ENCODE measurements at regions not wholly inside any gene's neighbourhood (a gene's known extent, or its start where the extent isn't known, plus 50 kb on each side); places are given as distances from the start of the nearest gene placed in this dataset.

DNA sequence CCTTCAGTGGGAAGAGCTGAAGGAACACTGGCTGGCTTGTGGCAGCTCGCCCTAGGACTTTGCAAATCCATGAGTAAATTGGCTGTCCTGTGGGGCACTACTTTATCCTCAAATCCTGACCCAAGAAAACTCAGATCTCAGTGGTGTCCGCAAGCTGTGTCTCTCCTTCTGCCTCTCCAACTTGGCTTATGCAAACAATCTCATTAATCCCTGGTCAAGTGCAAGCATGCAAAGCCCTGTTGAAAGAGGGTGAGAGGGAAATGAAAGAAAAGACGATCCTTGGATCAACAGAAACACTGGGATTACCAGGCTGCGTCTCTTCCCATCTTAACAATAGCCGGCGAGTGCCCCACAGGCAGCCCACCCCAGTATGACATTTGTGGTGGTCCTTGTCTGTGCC, 901.6 kb downstream of the BCL11B start:
- DNase-seq = no peak

DNA sequence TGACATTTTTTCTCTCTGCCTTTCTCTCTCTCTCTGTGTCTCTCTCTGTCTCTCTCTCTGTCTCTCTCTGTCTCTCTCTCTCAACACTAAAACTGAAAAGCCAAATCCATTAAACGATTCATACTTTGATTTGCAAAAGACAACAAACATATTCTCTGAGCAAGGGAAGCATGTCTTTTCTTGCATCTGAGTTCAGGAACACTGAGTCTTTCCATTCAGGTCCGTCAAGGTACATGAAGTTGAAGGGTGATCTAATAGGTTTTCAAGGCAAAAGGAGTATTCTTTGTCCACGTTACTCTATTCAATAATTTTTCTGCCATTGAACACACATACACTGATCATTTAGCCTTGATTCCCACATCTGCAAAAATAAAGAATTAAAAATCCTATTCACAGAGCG, 900.9 kb downstream of the BCL11B start:
- no peak for DNase-seq

DNA sequence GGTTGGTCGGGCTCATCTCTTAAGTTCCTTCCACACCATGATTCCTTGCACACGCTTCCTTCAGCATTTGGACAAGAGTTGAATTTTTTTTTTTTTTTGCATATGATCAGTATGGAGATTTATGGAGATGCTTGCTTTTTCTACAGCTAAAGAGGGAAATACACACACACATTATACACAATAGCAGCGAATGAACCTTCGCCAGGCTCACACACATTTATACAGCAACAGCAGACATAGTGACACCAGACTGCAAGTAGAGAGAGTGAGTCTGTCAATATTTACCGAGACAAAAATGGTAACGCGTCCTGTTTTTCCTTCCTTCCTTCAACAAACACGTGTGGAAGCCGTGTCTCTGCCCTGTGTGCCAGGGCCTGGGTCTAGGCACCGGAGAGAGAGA, 897.9 kb downstream of the BCL11B start:
- no peak for DNase-seq

DNA sequence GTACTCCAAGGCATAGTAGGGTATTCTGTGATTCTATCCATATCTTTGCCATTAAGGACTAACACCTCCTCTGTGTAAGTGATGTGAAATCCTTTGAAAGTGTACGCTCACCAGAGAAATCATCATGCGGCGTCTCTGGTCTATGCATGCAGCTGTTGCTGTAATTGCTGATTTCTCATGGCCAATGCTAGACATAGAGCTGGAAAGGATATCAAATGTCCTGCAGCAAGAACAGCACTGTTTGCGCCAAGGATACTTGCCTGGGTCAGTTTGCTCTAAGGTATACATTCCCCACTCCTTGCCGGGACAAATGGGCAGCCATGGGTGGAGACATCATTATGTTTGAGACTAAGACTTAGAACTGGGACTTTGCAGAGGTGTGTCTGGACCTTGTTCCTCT, 896.4 kb downstream of the BCL11B start:
- DNase-seq = no peak

DNA sequence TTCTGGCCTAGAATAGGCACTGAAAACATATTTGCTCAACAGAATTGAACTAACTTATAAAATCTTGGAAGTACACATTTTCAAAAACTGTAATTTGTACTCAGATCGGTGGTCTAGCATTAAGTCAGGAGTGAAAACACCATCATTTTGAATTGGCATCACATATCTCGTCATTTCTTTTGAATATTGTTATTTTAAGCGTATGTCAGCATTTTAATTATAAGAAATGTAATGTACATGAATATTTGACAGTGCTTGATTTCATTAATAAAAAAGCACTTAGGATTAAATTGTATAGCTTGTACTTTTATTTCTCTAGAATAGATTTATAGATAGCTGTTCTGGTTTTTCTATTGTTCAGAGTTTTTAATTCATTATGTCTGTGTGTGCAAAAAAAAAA, 892.2 kb downstream of the BCL11B start:
- no peak for DNase-seq

DNA sequence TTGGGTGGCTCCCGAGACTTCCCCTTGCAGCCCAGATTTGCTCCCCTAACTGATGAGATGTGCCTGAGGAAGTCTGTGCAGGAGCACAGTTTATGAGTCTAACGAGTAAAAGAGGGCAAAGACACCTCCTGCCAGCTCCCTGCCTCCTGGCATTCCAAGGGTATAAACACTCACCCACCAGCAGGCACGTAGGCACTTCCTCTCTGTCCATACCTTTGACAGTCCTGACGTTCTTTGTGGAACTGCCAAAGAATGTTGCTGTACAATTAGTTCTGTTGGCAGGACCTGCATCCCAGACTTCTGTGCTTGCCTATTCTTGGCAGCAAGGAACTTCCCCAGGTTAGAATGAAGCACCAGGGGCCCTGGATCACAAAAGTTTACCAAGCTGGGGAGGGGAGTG, 889.3 kb downstream of the BCL11B start:
- DNase-seq = no peak

DNA sequence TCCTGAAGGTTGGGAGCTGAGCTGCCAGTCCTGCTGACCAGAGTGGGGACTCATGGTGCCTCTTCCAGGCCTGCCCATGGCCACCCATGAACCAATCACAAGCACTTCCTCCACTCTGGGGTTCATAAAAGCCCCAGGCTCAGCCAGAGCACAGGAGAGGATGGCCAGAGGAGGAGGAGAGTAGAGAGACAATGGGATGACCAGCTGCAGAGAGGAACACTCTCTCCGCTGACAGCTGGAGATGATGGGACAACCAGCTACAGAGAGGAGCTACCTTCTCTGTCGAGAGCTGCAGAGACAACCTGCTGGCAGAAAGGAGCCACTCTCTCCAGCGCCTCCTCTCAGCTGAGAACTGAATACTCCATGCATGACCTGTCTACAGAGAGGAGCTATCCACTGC, 886.1 kb downstream of the BCL11B start:
- DNase-seq = no peak

DNA sequence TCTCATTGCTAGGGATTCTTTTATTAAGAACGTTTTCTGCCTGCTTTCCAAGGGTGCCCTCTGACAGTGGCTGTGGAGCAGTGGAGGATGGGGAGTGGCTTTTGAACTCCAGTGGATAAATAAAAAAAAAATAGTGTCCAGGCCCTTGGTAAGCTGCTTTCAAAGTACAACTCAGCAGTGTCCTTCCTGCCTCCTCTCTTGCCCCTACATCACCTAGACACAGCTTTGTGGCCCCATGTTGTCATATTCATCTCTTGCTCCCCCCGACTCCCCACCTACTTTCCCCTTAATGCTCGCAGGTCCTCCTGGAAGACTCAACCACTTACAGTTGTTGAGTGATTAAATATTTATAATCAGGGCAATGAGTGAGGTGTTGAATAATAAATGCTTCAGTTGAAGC, 880.9 kb downstream of the BCL11B start:
- DNase-seq = no peak

DNA sequence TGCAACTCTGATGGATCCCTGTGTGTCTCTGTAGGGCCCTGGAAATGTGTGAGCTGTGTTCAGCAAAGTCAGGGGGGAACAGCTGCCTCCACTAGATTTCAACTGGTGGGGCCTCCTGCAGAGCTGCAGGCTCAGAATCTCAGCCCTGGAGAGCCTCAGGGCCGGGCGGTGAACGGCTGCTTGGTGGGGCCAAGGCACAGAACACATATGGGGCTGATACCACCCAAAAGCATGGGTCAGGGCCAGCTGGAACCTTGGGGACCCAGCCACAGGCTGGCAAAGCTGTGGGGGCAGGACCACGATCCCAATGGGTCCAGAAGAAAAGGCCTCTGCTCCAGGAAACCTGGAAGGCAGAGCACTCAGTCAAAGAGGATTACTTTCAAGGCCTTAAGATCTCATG, 878.5 kb downstream of the BCL11B start:
- DNase-seq = no peak

DNA sequence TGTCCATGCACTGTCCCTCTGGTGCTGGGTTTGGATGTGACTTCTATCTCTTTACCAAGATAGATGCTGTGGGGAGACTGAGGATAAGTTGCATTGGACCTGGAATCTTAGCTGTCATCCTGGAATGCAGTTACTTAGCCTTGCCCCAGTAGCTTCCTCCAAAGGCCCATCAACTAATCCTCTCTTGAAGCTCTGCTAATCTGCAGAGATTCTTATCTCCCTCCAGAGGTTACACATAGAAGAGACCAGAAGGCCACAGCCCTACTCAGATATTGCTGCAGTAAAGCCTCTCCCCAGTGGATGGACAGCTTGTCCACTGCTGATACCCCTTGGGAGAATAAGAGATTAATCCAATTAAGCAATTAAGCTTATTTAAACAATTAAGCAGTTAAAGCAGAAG, 867.2 kb downstream of the BCL11B start:
- no peak for DNase-seq

DNA sequence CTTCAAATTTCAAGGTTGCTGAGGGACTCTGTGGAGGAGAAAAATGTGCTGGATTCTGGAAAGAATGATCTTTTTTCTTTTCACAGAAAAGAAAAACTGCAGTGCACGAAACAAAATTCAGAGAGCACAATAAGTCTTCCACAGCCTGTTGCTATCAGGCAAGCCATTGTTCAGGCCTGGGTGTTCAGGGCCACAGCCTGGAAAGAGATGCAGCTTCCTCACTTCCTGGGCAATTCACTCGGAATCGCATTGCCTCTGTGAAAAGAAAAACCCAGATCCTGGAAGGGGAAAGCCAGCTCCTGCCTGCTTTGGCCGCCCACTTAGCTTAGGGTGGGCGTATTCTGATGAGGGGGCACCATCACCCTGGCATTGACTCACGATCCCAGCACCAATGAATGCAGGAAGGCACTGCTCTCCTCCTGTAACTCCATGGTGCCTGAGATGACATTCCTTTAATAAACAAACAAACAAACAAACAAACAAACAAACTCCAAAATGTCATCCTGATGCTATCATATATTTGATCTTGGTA, 863.9 kb downstream of the BCL11B start:
- no peak for DNase-seq

DNA sequence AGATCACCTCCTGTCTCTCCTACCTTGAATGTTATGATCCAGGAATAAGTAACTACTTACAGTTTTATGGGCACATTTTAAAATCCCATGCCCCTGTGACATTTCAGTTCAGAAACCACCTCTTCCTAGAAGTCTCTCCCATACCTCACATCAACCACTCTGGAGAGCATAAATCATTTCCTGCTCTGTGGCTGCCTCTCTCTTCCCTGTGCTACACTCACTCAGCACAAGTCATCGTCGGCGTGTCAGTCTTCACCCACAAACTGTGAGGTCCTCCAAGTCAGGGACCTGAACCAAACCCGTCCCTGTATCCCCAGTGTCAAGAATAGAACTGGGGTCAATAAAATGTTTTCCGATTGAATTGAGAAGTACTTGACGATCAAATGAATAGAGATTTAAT, 863.3 kb downstream of the BCL11B start:
- no peak for DNase-seq

DNA sequence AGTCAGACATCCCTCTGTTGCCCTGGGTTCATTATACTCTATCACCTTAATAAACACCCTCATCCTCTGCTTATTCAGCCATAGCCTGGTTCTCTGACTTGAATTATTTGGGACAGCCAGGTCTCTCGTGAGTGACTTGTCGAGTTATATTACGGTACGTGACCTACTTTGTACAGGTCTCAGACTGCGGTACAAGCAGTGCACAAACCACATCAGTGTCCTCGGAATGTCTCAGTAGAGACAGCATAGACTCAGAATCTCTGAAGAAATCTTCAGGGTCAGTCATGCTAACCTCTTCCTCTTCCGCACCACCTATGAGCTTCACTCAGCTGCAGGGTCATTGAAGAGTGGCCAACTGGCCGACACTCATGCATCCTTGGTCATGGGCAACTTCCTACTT, 860.8 kb downstream of the BCL11B start:
- DNase-seq = no peak

DNA sequence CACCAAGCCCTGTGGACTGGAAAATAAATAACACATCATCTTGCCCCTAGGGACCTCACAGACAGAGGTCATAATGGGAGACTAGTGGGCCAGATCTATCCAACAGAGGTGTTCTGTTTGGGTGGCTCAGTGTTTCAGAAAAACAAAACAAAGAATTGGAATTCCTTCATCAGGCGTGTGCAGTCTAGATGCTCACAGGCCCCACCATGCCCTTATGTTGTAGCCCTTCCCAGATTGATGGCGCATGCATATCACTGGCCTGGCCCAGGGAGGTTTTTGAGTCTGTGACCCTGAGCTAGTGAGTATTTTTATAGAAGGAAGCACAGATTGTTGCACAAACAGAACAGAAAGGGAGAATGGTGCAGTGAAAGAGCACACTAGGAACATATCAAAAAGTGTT, 859.6 kb downstream of the BCL11B start:
- no peak for DNase-seq

DNA sequence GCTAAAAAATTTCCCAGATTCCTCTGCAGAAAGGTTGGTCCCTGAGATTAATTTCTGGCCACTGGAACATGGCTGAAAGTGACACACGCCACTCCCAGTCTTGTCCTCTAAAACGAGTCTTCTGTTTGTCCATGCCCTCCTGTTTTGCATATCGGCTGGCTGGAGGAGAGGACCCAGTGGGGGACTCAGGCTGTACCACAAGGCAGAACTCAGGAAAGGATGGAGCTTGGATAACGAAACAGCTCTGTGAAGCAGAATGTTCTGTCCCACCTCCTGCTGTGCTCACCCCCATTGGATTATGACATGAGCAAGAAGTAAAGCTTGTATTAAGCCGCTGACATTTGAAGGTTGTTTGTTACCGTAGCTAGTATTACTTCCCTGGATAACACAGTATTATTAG, 856.2 kb downstream of the BCL11B start:
- no peak for DNase-seq

DNA sequence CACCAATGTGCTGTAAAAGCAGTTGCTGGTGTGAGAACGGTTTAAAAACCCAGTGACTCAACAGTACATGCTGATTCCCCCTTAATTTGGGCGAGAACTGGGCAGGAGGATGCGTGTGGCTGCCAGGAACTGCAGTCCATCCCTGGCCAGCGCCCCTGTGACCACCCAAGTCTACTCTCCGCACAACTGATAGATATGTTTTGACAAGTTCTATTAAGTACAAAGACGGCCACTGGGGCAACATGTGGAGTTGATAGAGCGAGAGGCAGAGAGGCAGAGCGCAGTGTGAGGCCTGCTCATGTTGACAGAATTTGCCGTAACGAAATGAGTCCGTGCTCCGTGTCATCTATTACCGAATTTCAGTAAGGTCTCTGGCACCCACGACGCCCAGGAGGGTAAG, 855.0 kb downstream of the BCL11B start:
- no peak for DNase-seq

DNA sequence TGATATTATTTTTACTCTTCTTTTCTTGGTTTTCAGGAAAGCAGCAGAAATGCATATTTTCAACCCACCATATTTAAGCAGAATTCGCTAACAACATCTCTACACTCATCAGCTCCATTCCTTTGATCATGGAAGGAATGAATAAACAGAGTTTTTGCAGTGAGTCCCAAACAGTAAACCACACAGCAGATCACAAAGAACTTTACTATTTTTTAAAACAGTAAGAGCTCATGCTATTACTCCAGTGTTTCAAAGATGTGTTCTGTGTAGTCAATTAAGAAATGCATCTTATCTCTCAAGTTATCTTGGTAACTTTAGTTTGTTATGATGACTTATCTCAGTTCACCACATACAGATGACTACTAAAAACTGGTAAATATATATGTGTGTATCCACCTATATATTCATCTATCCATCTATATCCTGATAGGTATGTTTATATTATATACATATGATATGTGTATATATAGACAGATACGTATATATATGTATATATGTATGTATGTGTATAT, 843.5 kb downstream of the BCL11B start:
- DNase-seq = no peak

DNA sequence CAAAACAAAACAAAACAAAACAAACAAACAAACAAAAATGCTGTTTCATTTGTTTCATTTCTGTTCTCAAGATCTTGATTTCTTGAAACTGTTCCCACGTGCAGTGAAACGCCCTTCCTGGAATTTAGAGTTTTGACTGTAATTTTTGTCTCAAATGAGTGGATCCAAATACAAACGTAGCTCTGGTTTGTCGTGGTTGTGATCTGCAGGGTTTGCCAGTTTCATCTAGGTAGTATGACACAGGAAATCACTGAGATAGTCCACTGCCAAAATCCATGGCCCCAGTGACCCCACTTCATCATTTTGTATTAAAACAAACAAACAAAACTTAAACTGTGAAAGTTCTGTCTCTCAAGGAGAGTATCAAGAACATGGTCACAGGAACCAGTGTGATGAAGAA, 838.6 kb downstream of the BCL11B start:
- no peak for DNase-seq

DNA sequence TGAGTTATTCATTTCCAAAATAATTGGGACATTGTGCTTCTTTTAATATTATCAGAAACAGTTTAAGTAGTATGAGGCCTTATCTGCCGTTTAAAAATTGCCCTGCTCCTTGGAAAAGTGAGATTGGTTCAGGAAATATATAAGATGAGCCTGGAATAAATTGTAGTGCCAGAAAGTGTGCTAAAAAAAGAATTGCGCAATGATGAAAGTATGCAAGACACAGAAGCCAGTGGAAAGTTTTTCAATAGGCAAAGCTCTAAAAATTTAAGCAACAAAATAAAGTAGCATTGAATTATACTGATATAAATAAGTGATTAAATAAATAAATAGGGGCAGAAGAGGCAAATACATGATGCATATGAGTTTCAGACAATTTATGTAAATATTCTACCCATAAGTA, 834.9 kb downstream of the BCL11B start:
- DNase-seq = no peak

DNA sequence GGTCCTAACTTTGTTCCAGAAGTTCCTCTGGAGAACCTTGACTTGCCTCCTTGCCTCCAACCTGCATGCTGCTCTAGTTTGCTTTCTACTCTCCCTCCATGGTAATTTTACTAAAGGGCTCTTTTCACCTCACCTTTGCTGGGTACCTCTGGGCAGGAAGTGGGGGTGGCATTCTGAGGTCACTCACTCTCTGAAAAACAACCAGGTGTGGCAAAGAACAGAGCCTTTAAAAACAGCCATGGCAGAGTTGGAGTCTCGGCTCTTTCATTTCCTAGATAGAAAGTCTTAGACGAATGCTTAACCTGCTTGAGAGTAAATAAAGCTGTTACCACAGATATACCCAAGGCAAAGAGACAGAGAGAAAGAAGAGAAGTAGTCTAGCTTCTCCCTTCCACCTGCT, 827.9 kb downstream of the BCL11B start:
- DNase-seq = no peak

DNA sequence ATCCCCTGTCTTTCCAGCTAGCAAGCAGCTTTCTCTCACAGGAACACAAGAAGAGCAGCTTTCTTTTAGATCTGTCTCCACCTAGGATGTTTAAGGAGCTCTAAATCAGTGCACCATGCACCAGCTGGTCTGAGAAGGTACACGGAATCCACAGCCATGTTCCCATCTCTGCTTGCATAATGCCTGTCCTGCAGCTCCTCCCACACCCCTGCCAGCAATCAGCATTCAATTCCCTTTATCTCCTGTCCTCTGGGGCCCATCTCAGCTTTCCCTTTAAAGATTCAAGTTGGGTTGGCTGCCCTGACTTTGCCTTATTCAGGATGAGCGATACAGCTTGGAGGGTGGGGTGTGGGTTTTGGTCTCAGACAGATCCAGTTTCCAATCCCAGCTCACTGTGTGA, 826.3 kb downstream of the BCL11B start:
- no peak for DNase-seq

DNA sequence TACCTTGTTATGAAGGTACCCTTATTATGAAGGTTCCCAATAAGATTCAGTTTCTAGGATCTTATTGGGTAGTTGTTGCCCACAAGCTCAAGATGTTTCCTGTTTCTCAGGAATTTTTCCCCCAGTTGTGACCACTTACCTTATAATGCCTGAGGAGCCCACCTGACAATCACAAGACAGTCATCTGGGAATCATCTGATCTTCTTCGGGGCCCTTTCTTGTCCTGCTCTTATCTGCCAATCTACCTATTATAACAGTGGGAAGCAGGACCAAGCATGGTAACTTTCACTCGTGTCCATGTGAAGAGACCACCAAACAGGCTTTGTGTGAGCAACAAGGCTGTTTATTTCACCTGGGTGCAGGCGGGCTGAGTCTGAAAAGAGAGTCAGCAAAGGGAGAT, 825.5 kb downstream of the BCL11B start:
- DNase-seq = no peak

DNA sequence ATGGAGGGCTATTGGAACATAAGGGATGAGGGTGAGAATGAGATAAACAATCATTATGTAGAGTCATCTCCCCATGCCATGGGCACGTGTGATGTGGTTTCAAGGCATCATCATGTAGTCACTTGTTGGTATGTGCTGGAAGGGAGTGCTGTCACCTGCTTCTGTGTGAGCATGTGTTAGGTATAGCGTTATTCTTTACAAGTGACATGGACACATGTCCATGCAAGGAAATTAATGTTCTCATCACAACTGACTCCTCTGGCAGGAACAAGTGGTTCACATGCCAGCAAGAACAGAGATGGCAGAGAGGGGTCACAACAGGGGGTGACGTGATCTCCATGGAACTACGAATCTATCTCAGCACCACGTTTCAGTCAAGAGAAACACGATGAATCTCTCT, 815.8 kb downstream of the BCL11B start:
- DNase-seq = no peak

DNA sequence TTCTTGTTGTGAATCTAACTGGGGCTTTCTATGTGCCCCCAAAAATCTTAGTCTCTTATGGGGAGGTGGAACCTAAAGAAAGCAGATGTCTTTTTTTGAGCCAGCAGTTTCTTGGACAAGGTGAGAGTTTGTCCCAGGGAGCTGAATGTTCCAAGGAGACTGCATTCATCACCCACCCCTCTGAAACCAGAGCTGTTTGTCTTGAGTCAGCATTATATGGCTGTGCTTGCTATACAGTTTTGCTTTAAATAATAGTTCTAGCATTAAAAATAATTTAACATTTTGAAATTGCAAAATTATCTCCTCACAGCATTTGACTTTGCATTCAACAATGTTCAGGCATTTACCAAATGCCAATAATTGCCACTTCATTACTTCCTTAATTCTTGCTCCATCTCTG, 813.3 kb downstream of the BCL11B start:
- DNase-seq = no peak

DNA sequence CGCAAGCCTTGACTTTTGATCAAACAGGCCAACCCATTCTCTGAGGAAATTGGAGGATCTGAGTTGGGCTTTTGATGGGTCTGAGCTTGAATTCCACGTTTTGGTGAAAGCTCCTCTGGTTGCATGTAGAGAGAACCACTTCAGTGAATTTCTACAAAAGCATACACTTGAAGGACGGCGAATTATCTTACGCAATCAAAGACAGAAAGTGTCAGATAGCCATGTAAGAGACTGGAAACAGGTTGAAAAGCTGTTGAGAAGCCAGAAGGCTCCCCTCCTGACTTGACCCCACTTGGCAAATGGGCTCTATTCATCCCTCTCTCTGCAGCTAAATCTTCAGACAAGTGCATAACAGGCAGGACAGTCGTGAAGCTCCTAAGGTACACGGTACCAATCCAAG, 809.1 kb downstream of the BCL11B start:
- no peak for DNase-seq

DNA sequence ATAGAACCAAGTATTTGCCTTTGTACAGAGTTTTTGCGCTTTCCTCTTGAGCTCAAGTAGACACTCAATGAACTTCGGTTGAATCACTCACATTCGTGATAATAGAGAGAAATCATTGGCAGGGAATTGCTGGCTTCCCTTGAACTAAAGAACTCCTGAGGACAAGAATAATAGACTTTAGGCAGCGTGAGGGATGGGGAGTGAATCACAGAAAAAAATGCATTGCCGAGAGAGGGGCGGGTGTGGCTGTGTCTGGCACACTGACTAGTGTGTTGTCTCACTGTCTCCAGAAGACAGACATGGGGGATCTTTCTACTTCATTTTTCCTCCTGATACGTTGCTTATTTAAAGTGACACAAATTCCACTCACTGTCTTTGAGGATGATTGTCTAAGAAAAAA, 805.2 kb downstream of the BCL11B start:
- no peak for DNase-seq
